ENCODE measurements at regions not wholly inside any gene's neighbourhood (a gene's known extent, or its start where the extent isn't known, plus 50 kb on each side); places are given as distances from the start of the nearest gene placed in this dataset.

DNA sequence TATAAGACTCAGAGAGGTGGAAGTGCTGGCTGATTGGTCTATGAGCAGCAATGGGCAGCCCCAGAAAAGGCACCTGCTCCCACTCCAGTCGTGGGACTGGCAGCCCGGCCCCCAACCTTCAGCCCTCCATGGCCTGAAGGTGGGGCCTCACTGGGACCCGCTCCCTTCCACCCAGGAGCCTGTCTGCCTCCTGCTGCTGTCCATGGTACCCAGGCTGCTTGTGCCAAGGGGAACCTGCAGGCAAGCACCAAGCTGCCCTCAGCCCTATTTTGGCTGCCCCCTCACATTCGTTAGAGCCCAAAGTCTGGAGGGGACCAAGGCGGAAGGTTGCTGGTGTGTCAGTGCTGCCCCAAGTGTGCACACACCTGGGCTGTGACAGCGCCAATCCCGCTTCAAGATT is 2304.9 kb downstream of the PCDH9 start:
- Histone ChIP-seq H3K27ac (ENCODE audit: low read depth, low read length) (no peak overlapping the region), H3K27me3 (ENCODE audit: insufficient read depth, low read length) (no peaks in the 10 kb centered on the region), H2AFZ (ENCODE audit: low read length, unreplicated experiment) (no peak overlapping the region), H3K4me1 (ENCODE audit: control insufficient read depth, insufficient read depth, low read length, unreplicated experiment) (peaks cover 9% of the 10 kb centered on the region), H3K79me2 (ENCODE audit: control insufficient read depth, insufficient read depth, low read length, unreplicated experiment) (no peaks in the 10 kb centered on the region), H3K36me3 (ENCODE audit: insufficient read depth, low read length) (no peaks in the 10 kb centered on the region), H3K4me3 (ENCODE audit: low read depth, low read length) (no peak overlapping the region)

DNA sequence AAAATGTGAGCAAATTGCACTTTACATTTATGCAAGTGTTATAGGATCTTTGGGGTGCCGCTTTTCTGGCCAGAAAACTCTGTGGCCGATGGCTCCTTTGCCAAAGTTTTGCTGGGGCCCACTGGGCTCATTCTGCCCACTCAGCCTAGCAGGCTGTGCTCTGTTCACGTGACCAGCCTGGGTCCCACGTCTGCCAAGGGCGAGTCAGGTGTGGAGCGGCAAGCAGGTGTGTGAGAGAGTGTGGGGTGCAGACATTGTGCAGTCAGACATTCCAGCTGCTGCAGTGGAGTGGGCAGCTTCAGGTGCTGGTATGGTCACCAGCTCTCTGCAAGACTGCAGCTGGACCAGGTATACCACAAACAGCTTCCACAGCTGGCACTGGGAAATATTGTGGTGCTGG is 2305.7 kb downstream of the PCDH9 start:
- no peak overlapping the region for H3K4me3 ChIP-seq (ENCODE audit: low read depth, low read length)
- H3K79me2 ChIP-seq (ENCODE audit: control insufficient read depth, insufficient read depth, low read length, unreplicated experiment): no peaks in the 10 kb centered on the region
- H3K36me3 ChIP-seq (ENCODE audit: insufficient read depth, low read length): no peaks in the 10 kb centered on the region
- no peak overlapping the region for H2AFZ ChIP-seq (ENCODE audit: low read length, unreplicated experiment)
- no peaks in the 10 kb centered on the region for H3K27me3 ChIP-seq (ENCODE audit: insufficient read depth, low read length)
- H3K4me1 ChIP-seq (ENCODE audit: control insufficient read depth, insufficient read depth, low read length, unreplicated experiment): peaks cover 9% of the 10 kb centered on the region
- H3K27ac ChIP-seq (ENCODE audit: low read depth, low read length): no peak overlapping the region

DNA sequence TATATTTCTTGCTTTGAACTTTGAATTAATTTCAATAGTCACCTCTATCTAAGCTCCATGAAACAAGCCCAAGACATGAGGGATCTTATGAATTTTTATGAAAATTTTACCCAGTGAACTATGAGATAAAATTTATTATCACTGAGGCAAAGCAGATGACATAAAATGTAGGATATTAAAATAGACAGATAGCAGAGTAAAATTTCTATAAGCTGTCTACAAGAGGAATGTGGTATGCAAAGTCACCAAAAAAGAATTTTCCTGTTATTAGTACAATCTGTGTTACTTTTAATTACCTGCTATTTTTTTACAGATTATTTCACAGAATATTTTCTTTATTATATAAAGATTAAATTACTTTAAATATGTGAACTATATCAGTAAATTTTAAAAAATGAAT is 2312.6 kb downstream of the PCDH9 start:
- Histone ChIP-seq H3K4me3 (ENCODE audit: low read depth, low read length) (no peak overlapping the region), H2AFZ (ENCODE audit: low read length, unreplicated experiment) (no peak overlapping the region), H3K27ac (ENCODE audit: low read depth, low read length) (no peak overlapping the region), H3K27me3 (ENCODE audit: insufficient read depth, low read length) (no peaks in the 10 kb centered on the region), H3K36me3 (ENCODE audit: insufficient read depth, low read length) (no peaks in the 10 kb centered on the region), H3K79me2 (ENCODE audit: control insufficient read depth, insufficient read depth, low read length, unreplicated experiment) (no peaks in the 10 kb centered on the region), H3K4me1 (ENCODE audit: control insufficient read depth, insufficient read depth, low read length, unreplicated experiment) (peaks cover 1% of the 10 kb centered on the region)

DNA sequence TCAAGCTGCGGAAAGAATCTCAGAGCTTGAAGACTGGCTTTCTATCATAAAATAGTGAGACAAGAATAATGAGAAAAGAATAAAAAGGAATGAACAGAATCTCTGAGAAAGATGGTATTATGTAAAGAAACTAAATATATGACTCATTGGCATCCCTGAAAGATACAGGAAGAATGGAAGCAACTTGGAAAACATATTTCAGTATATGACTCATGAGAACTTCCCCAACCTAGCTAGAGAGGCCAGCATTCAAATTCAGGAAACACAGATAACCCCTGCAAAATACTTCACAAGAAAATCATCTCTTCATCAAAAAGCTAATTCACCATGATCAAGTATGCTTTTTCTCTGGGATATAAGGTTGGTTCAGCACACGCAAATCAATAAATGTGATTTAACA is 2318.0 kb downstream of the PCDH9 start:
- H3K36me3 ChIP-seq (ENCODE audit: insufficient read depth, low read length): no peaks in the 10 kb centered on the region
- H3K79me2 ChIP-seq (ENCODE audit: control insufficient read depth, insufficient read depth, low read length, unreplicated experiment): no peaks in the 10 kb centered on the region
- H3K4me3 ChIP-seq (ENCODE audit: low read depth, low read length): no peak overlapping the region
- peak overlapping the region; percentile 51 for H3K27ac ChIP-seq (ENCODE audit: low read depth, low read length)
- H2AFZ ChIP-seq (ENCODE audit: low read length, unreplicated experiment): no peak overlapping the region
- H3K4me1 ChIP-seq (ENCODE audit: control insufficient read depth, insufficient read depth, low read length, unreplicated experiment): peaks cover 12% of the 10 kb centered on the region
- no peaks in the 10 kb centered on the region for H3K27me3 ChIP-seq (ENCODE audit: insufficient read depth, low read length)

DNA sequence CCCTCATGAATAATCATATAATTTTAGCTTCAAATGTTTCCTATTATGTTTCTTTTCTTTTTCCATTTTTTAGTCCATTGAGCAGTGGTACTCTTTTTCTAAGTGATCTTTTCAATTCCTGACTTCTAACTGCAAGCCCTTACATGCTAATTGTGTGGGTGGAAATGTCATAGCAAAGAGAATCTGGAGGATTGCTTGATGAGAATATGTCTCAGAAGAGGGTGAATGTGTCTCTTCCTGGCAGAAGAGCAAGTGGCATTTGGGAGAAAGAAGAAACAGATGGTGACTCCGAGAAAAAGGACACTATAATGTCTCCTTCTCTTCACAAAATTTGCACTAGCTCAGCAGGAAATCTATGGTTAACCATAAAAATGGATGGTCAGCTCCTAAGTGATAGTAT is 2320.0 kb downstream of the PCDH9 start:
- H3K79me2 ChIP-seq (ENCODE audit: control insufficient read depth, insufficient read depth, low read length, unreplicated experiment): no peaks in the 10 kb centered on the region
- no peak overlapping the region for H3K27ac ChIP-seq (ENCODE audit: low read depth, low read length)
- no peak overlapping the region for H2AFZ ChIP-seq (ENCODE audit: low read length, unreplicated experiment)
- peaks cover 12% of the 10 kb centered on the region for H3K4me1 ChIP-seq (ENCODE audit: control insufficient read depth, insufficient read depth, low read length, unreplicated experiment)
- no peak overlapping the region for H3K4me3 ChIP-seq (ENCODE audit: low read depth, low read length)
- no peaks in the 10 kb centered on the region for H3K27me3 ChIP-seq (ENCODE audit: insufficient read depth, low read length)
- H3K36me3 ChIP-seq (ENCODE audit: insufficient read depth, low read length): no peaks in the 10 kb centered on the region

DNA sequence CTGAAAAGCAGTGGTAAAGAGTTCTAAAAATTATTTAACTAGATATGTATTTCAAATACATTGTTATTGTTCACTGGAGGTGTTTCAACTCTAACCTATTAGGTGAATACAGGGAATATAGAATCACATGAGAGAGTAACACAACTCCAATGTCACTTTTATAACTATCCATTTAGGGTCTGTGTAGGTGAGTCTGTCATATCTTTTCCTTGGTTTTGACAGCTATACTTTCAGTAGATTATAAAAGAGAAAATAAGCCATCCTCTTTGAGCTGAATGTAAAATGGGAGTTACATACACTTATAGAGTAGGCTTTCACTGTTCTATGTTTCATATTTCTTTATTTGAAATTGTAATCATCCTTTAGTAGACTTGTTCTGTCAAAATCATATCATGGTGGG is 2321.0 kb downstream of the PCDH9 start:
- Histone ChIP-seq H3K27me3 (ENCODE audit: insufficient read depth, low read length) (no peaks in the 10 kb centered on the region), H3K4me1 (ENCODE audit: control insufficient read depth, insufficient read depth, low read length, unreplicated experiment) (peaks cover 12% of the 10 kb centered on the region), H2AFZ (ENCODE audit: low read length, unreplicated experiment) (no peak overlapping the region), H3K36me3 (ENCODE audit: insufficient read depth, low read length) (no peaks in the 10 kb centered on the region), H3K79me2 (ENCODE audit: control insufficient read depth, insufficient read depth, low read length, unreplicated experiment) (no peaks in the 10 kb centered on the region), H3K27ac (ENCODE audit: low read depth, low read length) (no peak overlapping the region), H3K4me3 (ENCODE audit: low read depth, low read length) (no peak overlapping the region)

DNA sequence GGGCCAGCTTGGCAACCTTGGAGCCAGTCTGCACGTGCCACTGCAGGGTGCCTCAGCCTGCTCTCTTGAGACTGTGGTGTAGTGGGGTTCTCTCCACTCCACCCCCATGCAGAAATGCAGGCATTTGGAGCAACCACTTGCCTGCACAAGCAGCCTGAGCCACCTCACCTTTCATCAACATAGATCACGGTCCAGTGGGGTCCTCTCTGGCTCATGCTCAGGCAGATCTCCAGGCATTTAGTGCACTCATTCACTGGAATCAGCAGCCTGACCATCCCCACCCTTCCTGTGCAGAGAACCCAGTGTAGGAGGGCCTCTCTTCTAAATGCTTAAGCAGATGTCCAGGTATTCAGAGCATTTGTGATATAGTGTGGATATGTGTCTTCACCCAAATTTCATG is 2330.1 kb downstream of the PCDH9 start:
- H2AFZ ChIP-seq (ENCODE audit: low read length, unreplicated experiment): no peak overlapping the region
- H3K27me3 ChIP-seq (ENCODE audit: insufficient read depth, low read length): no peaks in the 10 kb centered on the region
- no peaks in the 10 kb centered on the region for H3K36me3 ChIP-seq (ENCODE audit: insufficient read depth, low read length)
- no peak overlapping the region for H3K4me3 ChIP-seq (ENCODE audit: low read depth, low read length)
- H3K4me1 ChIP-seq (ENCODE audit: control insufficient read depth, insufficient read depth, low read length, unreplicated experiment): no peaks in the 10 kb centered on the region
- H3K79me2 ChIP-seq (ENCODE audit: control insufficient read depth, insufficient read depth, low read length, unreplicated experiment): no peaks in the 10 kb centered on the region
- no peak overlapping the region for H3K27ac ChIP-seq (ENCODE audit: low read depth, low read length)

DNA sequence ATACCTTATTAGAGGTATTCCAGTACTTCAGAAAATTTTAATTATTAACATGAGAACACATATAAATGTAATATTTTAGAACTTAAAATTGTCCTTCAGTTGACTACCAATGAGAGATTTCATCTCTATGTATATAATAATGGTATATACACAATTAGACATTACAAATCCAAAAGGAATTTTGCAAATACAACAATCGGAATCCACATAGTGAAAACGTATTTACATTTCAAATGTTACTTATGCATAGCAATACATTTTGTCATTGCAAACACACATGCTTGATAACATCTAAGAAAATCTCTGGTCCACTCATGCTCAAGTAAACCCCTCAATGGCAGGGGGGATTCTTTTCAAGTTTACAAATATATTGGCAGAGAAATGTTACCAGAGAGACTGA is 2345.2 kb downstream of the PCDH9 start:
- H3K27me3 ChIP-seq (ENCODE audit: insufficient read depth, low read length): no peaks in the 10 kb centered on the region

DNA sequence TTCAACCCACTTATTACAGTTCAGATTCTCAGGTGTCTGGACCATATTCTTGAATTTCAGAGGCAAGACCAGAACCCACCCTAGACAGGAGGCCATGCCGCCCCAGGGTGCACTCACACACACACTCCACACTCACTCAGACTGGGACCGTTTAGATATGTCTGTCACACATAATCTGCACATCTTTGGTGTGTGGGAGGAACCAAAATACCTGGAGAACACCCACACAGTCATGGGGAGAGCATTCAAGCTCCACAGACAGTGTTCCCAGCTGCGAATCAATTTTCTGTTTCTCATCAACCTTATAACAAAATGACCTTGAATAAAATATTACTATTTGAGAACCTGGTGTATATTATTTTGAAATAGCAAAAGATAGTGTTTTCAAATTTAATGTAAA is 2353.0 kb downstream of the PCDH9 start:
- Histone ChIP-seq H3K4me1 (ENCODE audit: control insufficient read depth, insufficient read depth, low read length, unreplicated experiment) (no peaks in the 10 kb centered on the region), H3K79me2 (ENCODE audit: control insufficient read depth, insufficient read depth, low read length, unreplicated experiment) (no peaks in the 10 kb centered on the region), H3K27ac (ENCODE audit: low read depth, low read length) (no peak overlapping the region), H3K36me3 (ENCODE audit: insufficient read depth, low read length) (no peaks in the 10 kb centered on the region), H3K4me3 (ENCODE audit: low read depth, low read length) (no peak overlapping the region), H3K27me3 (ENCODE audit: insufficient read depth, low read length) (no peaks in the 10 kb centered on the region), H2AFZ (ENCODE audit: low read length, unreplicated experiment) (no peak overlapping the region)

More for the DNA sequence above, 2345.2 kb downstream of the PCDH9 start:
- no peak overlapping the region for H3K4me3 ChIP-seq (ENCODE audit: low read depth, low read length)
- no peak overlapping the region for H3K27ac ChIP-seq (ENCODE audit: low read depth, low read length)
- H3K36me3 ChIP-seq (ENCODE audit: insufficient read depth, low read length): no peaks in the 10 kb centered on the region
- no peaks in the 10 kb centered on the region for H3K4me1 ChIP-seq (ENCODE audit: control insufficient read depth, insufficient read depth, low read length, unreplicated experiment)
- no peak overlapping the region for H2AFZ ChIP-seq (ENCODE audit: low read length, unreplicated experiment)
- no peaks in the 10 kb centered on the region for H3K79me2 ChIP-seq (ENCODE audit: control insufficient read depth, insufficient read depth, low read length, unreplicated experiment)

DNA sequence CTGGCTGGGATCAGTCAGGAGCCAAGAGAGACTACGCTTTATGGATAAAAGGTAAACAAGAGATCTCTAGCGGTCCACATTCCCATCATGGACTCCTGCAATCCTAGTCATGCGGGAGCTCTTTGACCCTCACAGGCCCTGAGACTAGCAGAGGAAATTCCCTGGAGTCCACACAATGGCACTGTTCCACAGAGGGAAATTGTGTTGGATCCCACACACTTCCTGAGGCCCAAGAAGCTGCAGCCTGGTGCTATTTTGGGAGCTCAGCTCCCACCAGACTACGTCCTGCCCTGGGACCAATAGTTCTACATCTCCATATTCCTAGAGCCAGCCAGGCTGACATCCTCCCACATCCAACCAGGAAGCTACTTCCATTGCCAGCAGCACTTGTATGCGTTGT is 2358.4 kb downstream of the PCDH9 start:
- no peak overlapping the region for H2AFZ ChIP-seq (ENCODE audit: low read length, unreplicated experiment)
- H3K27me3 ChIP-seq (ENCODE audit: insufficient read depth, low read length): no peaks in the 10 kb centered on the region

DNA sequence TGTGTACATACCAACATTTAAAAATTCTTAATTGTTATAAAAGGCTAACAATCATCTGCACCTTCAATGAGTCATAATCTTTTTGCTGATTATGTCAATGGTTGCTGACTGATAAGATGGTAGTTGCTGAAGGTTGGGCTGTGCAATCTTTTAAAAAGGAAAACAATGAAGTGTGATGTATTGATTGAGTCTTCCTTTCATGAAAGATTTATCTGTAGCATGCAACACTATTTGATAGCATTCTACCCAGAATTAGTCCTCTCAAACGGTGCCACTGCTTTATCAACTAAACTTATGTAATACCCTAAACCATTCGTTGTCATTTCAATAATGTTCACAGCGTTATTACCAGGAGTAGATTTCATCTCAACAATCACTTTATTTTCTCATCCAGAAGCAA is 2360.6 kb downstream of the PCDH9 start:
- H3K36me3 ChIP-seq (ENCODE audit: insufficient read depth, low read length): no peaks in the 10 kb centered on the region
- H2AFZ ChIP-seq (ENCODE audit: low read length, unreplicated experiment): no peak overlapping the region
- no peaks in the 10 kb centered on the region for H3K4me1 ChIP-seq (ENCODE audit: control insufficient read depth, insufficient read depth, low read length, unreplicated experiment)
- H3K79me2 ChIP-seq (ENCODE audit: control insufficient read depth, insufficient read depth, low read length, unreplicated experiment): no peaks in the 10 kb centered on the region
- H3K27ac ChIP-seq (ENCODE audit: low read depth, low read length): no peak overlapping the region
- no peak overlapping the region for H3K4me3 ChIP-seq (ENCODE audit: low read depth, low read length)
- no peaks in the 10 kb centered on the region for H3K27me3 ChIP-seq (ENCODE audit: insufficient read depth, low read length)

More for the DNA sequence above, 2358.4 kb downstream of the PCDH9 start:
- H3K27ac ChIP-seq (ENCODE audit: low read depth, low read length): no peak overlapping the region
- H3K36me3 ChIP-seq (ENCODE audit: insufficient read depth, low read length): no peaks in the 10 kb centered on the region
- no peak overlapping the region for H3K4me3 ChIP-seq (ENCODE audit: low read depth, low read length)
- no peaks in the 10 kb centered on the region for H3K79me2 ChIP-seq (ENCODE audit: control insufficient read depth, insufficient read depth, low read length, unreplicated experiment)
- no peaks in the 10 kb centered on the region for H3K4me1 ChIP-seq (ENCODE audit: control insufficient read depth, insufficient read depth, low read length, unreplicated experiment)

DNA sequence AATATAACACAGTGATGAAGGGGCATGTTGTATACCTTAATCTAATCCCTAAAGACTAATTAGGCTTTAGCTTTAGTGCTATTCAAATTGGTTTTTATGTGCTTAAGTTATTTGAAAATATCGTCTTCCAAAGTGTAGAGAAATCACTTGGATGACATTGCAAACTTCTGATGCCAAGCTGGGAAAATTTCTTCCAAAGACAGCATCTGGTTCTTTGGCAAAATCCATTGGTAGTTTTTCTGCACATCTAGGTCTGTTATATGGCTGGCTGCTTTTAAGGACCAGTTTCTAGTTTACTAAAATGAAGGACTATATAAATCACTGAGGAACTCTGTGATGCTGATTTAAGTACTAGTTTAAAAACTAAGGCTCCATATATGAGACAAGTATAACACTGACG is 2362.3 kb downstream of the PCDH9 start:
- H3K27ac ChIP-seq (ENCODE audit: low read depth, low read length): no peak overlapping the region
- H3K4me1 ChIP-seq (ENCODE audit: control insufficient read depth, insufficient read depth, low read length, unreplicated experiment): no peaks in the 10 kb centered on the region
- no peaks in the 10 kb centered on the region for H3K79me2 ChIP-seq (ENCODE audit: control insufficient read depth, insufficient read depth, low read length, unreplicated experiment)
- H2AFZ ChIP-seq (ENCODE audit: low read length, unreplicated experiment): no peak overlapping the region
- H3K36me3 ChIP-seq (ENCODE audit: insufficient read depth, low read length): no peaks in the 10 kb centered on the region
- H3K27me3 ChIP-seq (ENCODE audit: insufficient read depth, low read length): no peaks in the 10 kb centered on the region
- no peak overlapping the region for H3K4me3 ChIP-seq (ENCODE audit: low read depth, low read length)

Measured in ACC112 (cell line).